Mesendoderm (in vitro differentiated cells): ENCODE measurements at regions not wholly inside any gene's neighbourhood (a gene's known extent, or its start where the extent isn't known, plus 50 kb on each side); places are given as distances from the start of the nearest gene placed in this dataset. TPM values are rescaled to one million over a fixed set of nuclear protein-coding genes. Genes with fewer than 3 reads are reported as not detected.
A peak's percentile ranks its signal among the peaks of the same experiment; 100 is the strongest.
"Not testable (repeated sequence)": the region's sequence is repeated elsewhere in the genome, so short reads cannot be mapped to it uniquely, and the experiment has no call there.

ENCODE experiments used
- DNase-seq: peaks from one replicate; pipeline ENCODE4 v3.0.0; 2013
- H2AK5ac ChIP-seq: 2 replicates; pipeline ENCODE4 v1.6.1; 2013; ENCODE audit warnings: low read length, inconsistent platforms
- H2BK120ac ChIP-seq: 2 replicates; pipeline ENCODE4 v1.6.1; 2013; ENCODE audit warnings: low read depth, mild to moderate bottlenecking, low read length, moderate library complexity, mixed read lengths
- H2BK15ac ChIP-seq: replicated peaks from 2 replicates; pipeline ENCODE4 v1.6.1; 2013; ENCODE audit warnings: low read depth, mild to moderate bottlenecking, moderate library complexity
- H2BK5ac ChIP-seq: 2 replicates; pipeline ENCODE4 v1.6.1; 2013; ENCODE audit warnings: low read length, inconsistent platforms
- H3K18ac ChIP-seq: 2 replicates; pipeline ENCODE4 v1.6.1; 2013; ENCODE audit warnings: mild to moderate bottlenecking, low read length, mixed read lengths
- H3K23ac ChIP-seq: one replicate; pipeline ENCODE4 v1.6.1; 2013; ENCODE audit warnings: low read length
- H3K27ac ChIP-seq: 2 replicates; pipeline ENCODE4 v1.5.1; 2013; ENCODE audit warnings: low read depth, mild to moderate bottlenecking, inconsistent platforms, low read length, moderate library complexity
- H3K27me3 ChIP-seq: 2 replicates; pipeline ENCODE4 v1.6.1; 2013; ENCODE audit warnings: low read length, control low read depth, mild to moderate bottlenecking, inconsistent platforms; ENCODE audit not compliant: insufficient read depth, poor library complexity
- H3K36me3 ChIP-seq: 2 replicates; pipeline ENCODE4 v1.6.1; 2013; ENCODE audit warnings: low read length, inconsistent platforms; ENCODE audit not compliant: control insufficient read depth, insufficient read depth
- H3K4ac ChIP-seq: one replicate; pipeline ENCODE4 v1.6.1; 2013; ENCODE audit warnings: low read depth, mild to moderate bottlenecking, low read length, moderate library complexity
- H3K4me1 ChIP-seq: 2 replicates; pipeline ENCODE4 v1.6.1; 2013; ENCODE audit warnings: low read depth, low read length, inconsistent platforms; ENCODE audit not compliant: control insufficient read depth
- H3K4me2 ChIP-seq: 2 replicates; pipeline ENCODE4 v1.6.1; 2013; ENCODE audit warnings: low read length
- H3K4me3 ChIP-seq: 2 replicates; pipeline ENCODE4 v1.5.1; 2013; ENCODE audit warnings: mild to moderate bottlenecking, low read length
- H3K56ac ChIP-seq: one replicate; pipeline ENCODE4 v1.6.1; 2013; ENCODE audit warnings: low read length
- H3K79me1 ChIP-seq: 2 replicates; pipeline ENCODE4 v1.6.1; 2013; ENCODE audit warnings: low read length, inconsistent platforms
- H3K79me2 ChIP-seq: 2 replicates; pipeline ENCODE4 v1.6.1; 2013; ENCODE audit warnings: mild to moderate bottlenecking, low read length; ENCODE audit not compliant: control insufficient read depth, insufficient read depth
- H3K9ac ChIP-seq: 2 replicates; pipeline ENCODE4 v1.6.1; 2013; ENCODE audit warnings: low read length, inconsistent platforms
- H4K5ac ChIP-seq: one replicate; pipeline ENCODE4 v1.6.1; 2013; ENCODE audit warnings: low read length
- H4K8ac ChIP-seq: one replicate; pipeline ENCODE4 v1.6.1; 2013; ENCODE audit warnings: low read depth, mild to moderate bottlenecking, control low read depth, low read length, moderate library complexity
- WGBS: extraction: QIAGEN DNeasy Blood & Tissue Kit; methylation state at CpG from one replicate; pipeline ENCODE4 v1.1.7; 2013; ENCODE audit warnings: low lambda C conversion rate, missing lambda C conversion rate; ENCODE audit not compliant: insufficient coverage; ENCODE audit errors: extremely low coverage; 5-methylcytosine and 5-hydroxymethylcytosine counted together
- small RNA-seq: library from polyadenylated mRNA; stranded (forward); fragments of <200 nt; extraction: miRNeasy Mini kit (QIAGEN cat#:217004); gene quantifications from one replicate; pipeline ENCODE3, GENCODE V24; 2013; ENCODE audit not compliant: insufficient read depth

DNA sequence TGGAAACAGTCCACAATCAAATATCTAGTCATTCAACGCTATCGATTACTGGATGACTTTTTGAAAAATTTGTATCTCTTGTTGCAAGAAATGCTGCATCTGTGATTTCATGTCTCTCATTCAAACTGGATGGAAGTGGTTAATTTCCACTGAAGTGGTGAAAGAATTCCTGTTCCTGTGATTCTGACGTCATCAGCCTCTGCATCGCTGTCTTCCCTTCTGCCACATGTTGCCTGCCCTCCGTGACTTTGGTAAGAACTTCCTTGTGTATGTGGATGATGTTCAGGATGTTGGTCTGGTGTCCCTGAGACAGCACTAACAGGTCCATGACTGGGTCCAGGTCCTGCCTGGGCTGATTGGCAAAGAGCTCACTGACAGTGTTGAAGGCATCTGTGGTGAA, 84.8 kb upstream of the TEKT4 start:
- H3K56ac ChIP-seq, H3K79me2 ChIP-seq, H4K5ac ChIP-seq, H3K4me2 ChIP-seq, H2BK120ac ChIP-seq, DNase-seq, H2BK15ac ChIP-seq, H3K4me1 ChIP-seq, H3K9ac ChIP-seq, H3K18ac ChIP-seq, H3K79me1 ChIP-seq, H3K4me3 ChIP-seq, H3K36me3 ChIP-seq, H2BK5ac ChIP-seq, H2AK5ac ChIP-seq, H3K4ac ChIP-seq, H3K27me3 ChIP-seq, H3K23ac ChIP-seq, H4K8ac ChIP-seq, H3K27ac ChIP-seq: not testable (repeated sequence)
- no CpG with 5 or more reads among the region's 5 CpGs for WGBS

DNA sequence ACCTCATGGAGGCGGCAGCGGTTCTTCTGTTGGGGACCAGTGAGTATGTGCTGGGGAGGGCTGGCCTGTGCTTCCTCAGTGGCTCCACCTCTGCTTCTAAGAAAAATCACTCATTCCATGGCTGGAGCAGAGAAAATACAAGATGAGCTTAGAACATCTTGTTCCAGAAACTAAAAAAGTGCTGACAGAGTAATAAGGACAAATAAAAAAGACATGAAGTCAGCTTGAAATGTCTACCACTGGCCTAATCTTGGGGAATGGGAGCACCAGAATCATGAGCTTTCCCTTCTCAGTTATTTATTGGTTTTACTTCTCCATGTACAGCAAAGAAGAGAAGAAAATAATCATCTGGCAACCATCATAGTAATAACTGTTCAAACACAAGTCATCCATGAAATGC, 81.1 kb upstream of the TEKT4 start:
- not testable (repeated sequence) for H3K56ac ChIP-seq, H4K8ac ChIP-seq, H3K4me3 ChIP-seq, H3K4me2 ChIP-seq, H3K27me3 ChIP-seq, H3K27ac ChIP-seq, H3K18ac ChIP-seq, H3K79me1 ChIP-seq, H4K5ac ChIP-seq, H2BK15ac ChIP-seq, H2BK5ac ChIP-seq, H3K79me2 ChIP-seq, H2BK120ac ChIP-seq, H3K23ac ChIP-seq, H2AK5ac ChIP-seq, H3K36me3 ChIP-seq, H3K4me1 ChIP-seq, DNase-seq, H3K4ac ChIP-seq, H3K9ac ChIP-seq
- no CpG with 5 or more reads among the region's 2 CpGs for WGBS

DNA sequence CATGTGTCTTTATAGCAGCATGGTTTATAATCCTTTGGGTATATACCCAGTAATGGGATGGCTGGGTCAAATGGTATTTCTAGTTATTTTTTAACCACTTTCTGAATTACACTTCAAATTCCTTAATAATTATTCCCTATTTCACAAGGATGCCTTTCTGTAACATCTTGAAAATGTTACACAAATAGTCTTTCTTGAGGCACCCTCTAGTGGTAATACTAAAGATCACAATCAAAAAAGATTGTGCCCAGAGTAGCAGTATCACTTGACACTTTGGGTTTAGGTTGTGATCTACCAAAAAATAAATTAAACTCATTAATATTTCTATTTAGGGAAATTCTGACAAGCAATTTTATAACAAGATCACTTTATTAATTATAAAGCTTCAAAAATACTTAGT, 74.0 kb upstream of the TEKT4 start:
- H3K9ac ChIP-seq, H2BK5ac ChIP-seq, H3K79me1 ChIP-seq, H4K8ac ChIP-seq, H3K18ac ChIP-seq, H3K4ac ChIP-seq, H2BK120ac ChIP-seq, H3K79me2 ChIP-seq, H3K27ac ChIP-seq, H3K56ac ChIP-seq, H3K4me1 ChIP-seq, H2BK15ac ChIP-seq, H4K5ac ChIP-seq, H3K4me3 ChIP-seq, H2AK5ac ChIP-seq, H3K23ac ChIP-seq, H3K4me2 ChIP-seq, H3K27me3 ChIP-seq, H3K36me3 ChIP-seq: not testable (repeated sequence)
- DNase-seq, result peak; percentile 0

Small RNAs in the stretch of these regions (small RNA-seq; reads per million reads assigned to genes)
- not detected for gene CNN2P11
